Epithelial cell of proximal tubule (primary cell): ENCODE measurements at regions not wholly inside any gene's neighbourhood (a gene's known extent, or its start where the extent isn't known, plus 50 kb on each side); places are given as distances from the start of the nearest gene placed in this dataset.
"Not testable (repeated sequence)": the region's sequence is repeated elsewhere in the genome, so short reads cannot be mapped to it uniquely, and the experiment has no call there.

Experiments used
- DNase-seq: peaks from one replicate; pipeline ENCODE4 v3.0.0-alpha.2; 2011; ENCODE audit warnings: low read depth
- H3K4me3 ChIP-seq: 2 replicates; pipeline ENCODE4 v1.5.1; 2011; ENCODE audit warnings: low read depth, mild to moderate bottlenecking, low read length
- CTCF ChIP-seq: conservative IDR thresholded peaks from 2 replicates; pipeline ENCODE4 v1.5.1; 2012; ENCODE audit warnings: low read depth, mild to moderate bottlenecking, low read length

GRCh38 chr3:164320962-164321361, 757.3 kb downstream of the SI start:
- TF ChIP-seq CTCF, result no peak
- no peak for DNase-seq
- H3K4me3 ChIP-seq, result no peak overlapping the region

GRCh38 chr3:164306042-164306441, 772.3 kb downstream of the SI start:
- no peak overlapping the region for H3K4me3 ChIP-seq
- no peak for TF ChIP-seq CTCF
- no peak for DNase-seq

GRCh38 chr3:164303894-164304293, 774.4 kb downstream of the SI start:
- H3K4me3 ChIP-seq, result no peak overlapping the region
- TF ChIP-seq CTCF, result no peak
- DNase-seq, result no peak

GRCh38 chr3:164302622-164303021, 775.7 kb downstream of the SI start:
- TF ChIP-seq CTCF, result no peak
- DNase-seq, result no peak
- H3K4me3 ChIP-seq, result no peak overlapping the region

- DNase-seq, H3K4me3 ChIP-seq: not testable (repeated sequence)
Measured at GRCh38 chr3:164291486-164291885, 786.8 kb downstream of the SI start.

GRCh38 chr3:164278550-164278949, 799.7 kb downstream of the SI start:
- H3K4me3 ChIP-seq, result no peak overlapping the region
- no peak for TF ChIP-seq CTCF
- DNase-seq, result no peak

- no peak overlapping the region for H3K4me3 ChIP-seq
- TF ChIP-seq CTCF, result no peak
- DNase-seq, result no peak
Measured at GRCh38 chr3:164267053-164267452, 811.2 kb downstream of the SI start.

- DNase-seq, result no peak
- TF ChIP-seq CTCF, result no peak
- H3K4me3 ChIP-seq, result no peak overlapping the region
Measured at GRCh38 chr3:164250923-164251322, 827.4 kb downstream of the SI start.
